ENCODE measurements at regions not wholly inside any gene's neighbourhood (a gene's known extent, or its start where the extent isn't known, plus 50 kb on each side); places are given as distances from the start of the nearest gene placed in this dataset.
A peak's percentile ranks its signal among the peaks of the same experiment; 100 is the strongest.

DNA sequence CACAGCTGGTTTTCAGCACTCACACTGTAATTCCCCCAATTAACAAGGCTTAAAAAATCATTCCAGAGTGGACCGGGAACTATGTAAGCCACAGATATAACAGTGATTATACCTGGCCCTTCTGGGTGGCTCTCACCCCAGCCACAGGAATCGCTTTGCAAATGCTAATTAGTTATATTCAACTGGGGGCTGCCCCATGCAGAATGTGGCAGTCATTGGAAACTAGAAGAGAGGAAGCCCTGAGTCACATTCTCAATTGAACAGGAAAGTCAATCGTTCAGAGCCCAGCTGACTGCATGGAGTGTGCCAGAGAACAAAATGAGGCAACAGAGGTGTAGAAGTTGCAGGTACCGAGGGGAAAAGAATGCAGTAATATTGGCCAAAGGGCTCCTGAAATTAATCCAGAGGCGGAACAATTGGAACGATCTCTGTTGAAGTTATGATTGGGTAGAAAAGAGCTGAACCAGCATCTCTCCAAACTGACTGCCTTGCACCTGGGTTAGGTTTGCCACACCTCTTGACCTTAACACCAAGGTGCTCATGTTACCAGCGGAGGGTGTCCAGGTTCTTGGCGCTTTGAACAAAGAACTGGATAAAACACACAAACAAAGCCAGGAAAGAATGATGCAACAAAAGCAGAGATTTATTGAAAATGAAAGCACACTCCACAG is 909.7 kb upstream of the AUTS2 start:
- H3K9me3 ChIP-seq (ENCODE audit: control insufficient read depth, insufficient read depth, low read length) = peaks cover 8% of the 10 kb centered on the region
- H2BK15ac ChIP-seq (ENCODE audit: low read depth, low read length) = no peak overlapping the region
- H2AK5ac ChIP-seq (ENCODE audit: low read depth, low read length) = no peak overlapping the region
- H4K5ac ChIP-seq (ENCODE audit: low read depth, low read length) = no peak overlapping the region
- no peak overlapping the region for H3K14ac ChIP-seq (replicated peaks; ENCODE audit: low read depth, low read length)
- 70% methylated on average over 5 of the region's 8 CpGs; no CpG with 5 or more reads in 1 of the 2 experiments for WGBS, 2 experiments (ENCODE audit: extremely low coverage in 2 of 2, insufficient read length in 1 of 2)
- no peak overlapping the region for H3K9ac ChIP-seq (ENCODE audit: low read depth, low read length)
- intact Hi-C loops (cut with micrococcal nuclease) = no loop called here
- H3K36me3 ChIP-seq (ENCODE audit: control insufficient read depth, insufficient read depth, low read length) = no peaks in the 10 kb centered on the region
- CTCF ChIA-PET = no interaction called here
- H4K20me1 ChIP-seq (ENCODE audit: insufficient read depth, low read length) = no peaks in the 10 kb centered on the region
- dilution Hi-C loops (cut with HindIII; ENCODE audit: low sequenced_read_pairs, unreplicated experiment) = no loop called here
- 0 out of 2 replicates have a peak, but pooled peaks cover 3% of the 10 kb centered on the region for H3K9me1 ChIP-seq (ENCODE audit: insufficient read depth, low read length)
- no TSS peak for BruUV-seq (replicated peaks)
- POLR2A ChIA-PET (ENCODE audit: unreplicated experiment) = no interaction called here
- DNase-seq (no peak), ATAC-seq (ENCODE audit: low read depth) (no peak)
- TF ChIP-seq BHLHE40 (IDR thresholded peaks at IDR 0.05; ENCODE audit: low read depth, low read length) (no peak), ELK1 (IDR thresholded peaks at IDR 0.05; ENCODE audit: borderline replicate concordance, low read depth, low read length) (no peak), CEBPB (IDR thresholded peaks at IDR 0.05; ENCODE audit: low read depth, low read length) (no peak), CTCF (conservative IDR thresholded peaks at IDR 0.05; ENCODE audit: low read depth, low read length) (no peak), MAFK (IDR thresholded peaks at IDR 0.05; ENCODE audit: low read depth, low read length) (no peak), MAZ (IDR thresholded peaks at IDR 0.05; ENCODE audit: borderline replicate concordance, low read depth, low read length) (no peak), FOS (IDR thresholded peaks at IDR 0.05; ENCODE audit: low read depth, low read length) (no peak), RFX5 (IDR thresholded peaks at IDR 0.05; ENCODE audit: low read depth, low read length) (no peak), RCOR1 (IDR thresholded peaks at IDR 0.05; ENCODE audit: insufficient replicate concordance, low read length) (no peak), USF2 (IDR thresholded peaks at IDR 0.05; ENCODE audit: low read depth, low read length) (no peak), SMC3 (IDR thresholded peaks at IDR 0.05; ENCODE audit: low read depth, low read length) (no peak)
- no peaks in the 10 kb centered on the region for H3K79me1 ChIP-seq (ENCODE audit: low read depth in 1 of 2, low read length in 2 of 2)
- no peak overlapping the region for H3K4ac ChIP-seq (ENCODE audit: low read depth, low read length)
- no peak overlapping the region for H2BK5ac ChIP-seq (ENCODE audit: low read depth, low read length, poor library complexity, severe bottlenecking)
- no peak overlapping the region for H4K8ac ChIP-seq (ENCODE audit: low read depth in 2 of 2, low read length in 2 of 2)
- H4K91ac ChIP-seq (ENCODE audit: insufficient read depth, low read depth, low read length) = no peak overlapping the region
- H3K4me2 ChIP-seq (ENCODE audit: low read depth, low read length) = no peak overlapping the region
- H2BK20ac ChIP-seq (ENCODE audit: low read depth, low read length) = no peak overlapping the region
- H2AK9ac ChIP-seq (replicated peaks; ENCODE audit: low read depth, low read length, poor library complexity) = no peak overlapping the region
- H3K27me3 ChIP-seq (ENCODE audit: control insufficient read depth, insufficient read depth, low read length) = no peaks in the 10 kb centered on the region
- no peak overlapping the region for H2AFZ ChIP-seq (replicated peaks; ENCODE audit: low read length, poor library complexity)
- peaks cover 4% of the 10 kb centered on the region; the same call in 1 of the 2 replicates for H3K4me1 ChIP-seq (ENCODE audit: control insufficient read depth, insufficient read depth, low read length)
- no peak overlapping the region for H3K23ac ChIP-seq (ENCODE audit: low read depth, low read length)
- H3K4me3 ChIP-seq (ENCODE audit: insufficient read depth, low read depth, low read length) = no peak overlapping the region
- no peak overlapping the region for H3K27ac ChIP-seq (ENCODE audit: insufficient read depth, low read length)
- 0 out of 2 replicates have a peak overlapping the region, but pooled peaks have one; percentile 8 for H2BK120ac ChIP-seq (ENCODE audit: low read depth, low read length)
- H3K18ac ChIP-seq (ENCODE audit: low read depth, low read length) = no peak overlapping the region
- H3K56ac ChIP-seq (ENCODE audit: extremely low read depth, insufficient read depth, low read length) = no peak overlapping the region
- in situ Hi-C loops (cut with MboI; ENCODE audit: low sequenced_read_pairs) = no loop called here

All from IMR-90 (cell line).